ENCODE measurements at regions not wholly inside any gene's neighbourhood (a gene's known extent, or its start where the extent isn't known, plus 50 kb on each side); places are given as distances from the start of the nearest gene placed in this dataset.

DNA sequence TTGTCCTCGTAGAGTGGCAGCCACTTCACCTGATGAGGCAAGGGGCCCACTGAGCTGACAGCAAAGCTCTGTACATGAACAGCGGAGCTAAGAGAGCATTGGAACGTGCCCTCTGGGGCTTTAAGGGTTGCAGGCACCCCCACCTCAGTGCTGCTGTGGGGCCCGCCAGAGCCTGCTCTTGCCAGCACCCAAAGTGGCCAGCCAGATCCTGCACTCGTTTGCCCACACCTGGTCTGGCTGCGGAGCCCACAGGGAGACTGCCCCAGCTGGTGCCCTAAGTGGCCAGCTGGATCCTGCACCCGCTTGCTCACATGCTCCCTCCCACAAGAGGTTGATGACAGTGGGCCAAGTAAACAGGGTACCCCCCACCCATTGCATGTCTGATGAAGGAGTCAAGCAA lies 783.4 kb upstream of the MIR17HG start:
- Histone ChIP-seq H3K9me2 (replicated peaks; ENCODE audit: insufficient read depth) (no peaks in the 10 kb centered on the region), H3K36me3 (replicated peaks; ENCODE audit: insufficient read depth, low read depth) (no peaks in the 10 kb centered on the region), H3K4me2 (no peak overlapping the region), H2AFZ (no peak overlapping the region), H3K27ac (no peak overlapping the region), H3K4me1 (ENCODE audit: insufficient read depth) (no peaks in the 10 kb centered on the region), H3K79me2 (no peaks in the 10 kb centered on the region), H4K20me1 (ENCODE audit: insufficient read depth, poor library complexity, severe bottlenecking) (no peaks in the 10 kb centered on the region), H3K9me3 (ENCODE audit: low read depth) (no peaks in the 10 kb centered on the region), H3K4me3 (no peak overlapping the region), H3K27me3 (no peaks in the 10 kb centered on the region)
- TF ChIP-seq, protein P1, sequence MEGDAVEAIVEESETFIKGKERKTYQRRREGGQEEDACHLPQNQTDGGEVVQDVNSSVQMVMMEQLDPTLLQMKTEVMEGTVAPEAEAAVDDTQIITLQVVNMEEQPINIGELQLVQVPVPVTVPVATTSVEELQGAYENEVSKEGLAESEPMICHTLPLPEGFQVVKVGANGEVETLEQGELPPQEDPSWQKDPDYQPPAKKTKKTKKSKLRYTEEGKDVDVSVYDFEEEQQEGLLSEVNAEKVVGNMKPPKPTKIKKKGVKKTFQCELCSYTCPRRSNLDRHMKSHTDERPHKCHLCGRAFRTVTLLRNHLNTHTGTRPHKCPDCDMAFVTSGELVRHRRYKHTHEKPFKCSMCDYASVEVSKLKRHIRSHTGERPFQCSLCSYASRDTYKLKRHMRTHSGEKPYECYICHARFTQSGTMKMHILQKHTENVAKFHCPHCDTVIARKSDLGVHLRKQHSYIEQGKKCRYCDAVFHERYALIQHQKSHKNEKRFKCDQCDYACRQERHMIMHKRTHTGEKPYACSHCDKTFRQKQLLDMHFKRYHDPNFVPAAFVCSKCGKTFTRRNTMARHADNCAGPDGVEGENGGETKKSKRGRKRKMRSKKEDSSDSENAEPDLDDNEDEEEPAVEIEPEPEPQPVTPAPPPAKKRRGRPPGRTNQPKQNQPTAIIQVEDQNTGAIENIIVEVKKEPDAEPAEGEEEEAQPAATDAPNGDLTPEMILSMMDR (IDR thresholded peaks at IDR 0.05; ENCODE audit: poor library complexity): no peak
- TF ChIP-seq EZH2phosphoT487 (IDR thresholded peaks at IDR 0.05; ENCODE audit: low read depth, severe bottlenecking, unreplicated experiment) (no peak), EZH2 (IDR thresholded peaks at IDR 0.05; ENCODE audit: borderline replicate concordance) (no peak)
- DNase-seq (ENCODE audit: low spot score): no peak
- WGBS (ENCODE audit: low lambda C conversion rate, missing lambda C conversion rate): 92% methylated on average over 7 of the region's 7 CpGs

DNA sequence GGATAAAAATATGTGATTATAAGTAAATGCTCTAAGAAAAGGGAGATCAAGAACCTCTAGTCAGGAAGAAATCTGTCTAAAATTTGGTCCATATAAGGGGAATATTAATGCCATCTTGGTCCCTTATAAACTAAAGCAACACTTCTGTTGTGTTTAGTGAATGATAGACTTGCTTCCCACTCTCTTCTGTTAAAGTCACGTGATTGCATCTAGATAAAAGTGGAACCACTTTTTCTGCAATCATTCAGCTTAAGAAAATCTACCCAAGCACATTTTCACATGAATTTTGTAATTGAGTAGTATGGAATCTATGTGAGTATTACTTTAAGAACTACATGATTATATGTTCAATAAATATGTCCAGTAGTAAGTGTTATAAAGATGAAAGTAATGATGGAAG lies 782.9 kb upstream of the MIR17HG start:
- no peaks in the 10 kb centered on the region for H3K36me3 ChIP-seq (replicated peaks; ENCODE audit: insufficient read depth, low read depth)
- no peak overlapping the region for H3K4me2 ChIP-seq
- H3K9me2 ChIP-seq (replicated peaks; ENCODE audit: insufficient read depth): no peaks in the 10 kb centered on the region
- no peak for DNase-seq (ENCODE audit: low spot score)
- H3K9me3 ChIP-seq (ENCODE audit: low read depth): no peaks in the 10 kb centered on the region
- no peak overlapping the region for H3K27ac ChIP-seq
- H3K27me3 ChIP-seq: no peaks in the 10 kb centered on the region
- H2AFZ ChIP-seq: no peak overlapping the region
- H3K79me2 ChIP-seq: no peaks in the 10 kb centered on the region
- TF ChIP-seq, protein P1 (IDR thresholded peaks at IDR 0.05; ENCODE audit: poor library complexity): no peak
- no peak for TF ChIP-seq EZH2phosphoT487 (IDR thresholded peaks at IDR 0.05; ENCODE audit: low read depth, severe bottlenecking, unreplicated experiment)
- H3K4me1 ChIP-seq (ENCODE audit: insufficient read depth): no peaks in the 10 kb centered on the region
- WGBS (ENCODE audit: low lambda C conversion rate, missing lambda C conversion rate): 82% methylated on average over 1 of the region's 1 CpG
- H4K20me1 ChIP-seq (ENCODE audit: insufficient read depth, poor library complexity, severe bottlenecking): no peaks in the 10 kb centered on the region
- H3K4me3 ChIP-seq: no peak overlapping the region

DNA sequence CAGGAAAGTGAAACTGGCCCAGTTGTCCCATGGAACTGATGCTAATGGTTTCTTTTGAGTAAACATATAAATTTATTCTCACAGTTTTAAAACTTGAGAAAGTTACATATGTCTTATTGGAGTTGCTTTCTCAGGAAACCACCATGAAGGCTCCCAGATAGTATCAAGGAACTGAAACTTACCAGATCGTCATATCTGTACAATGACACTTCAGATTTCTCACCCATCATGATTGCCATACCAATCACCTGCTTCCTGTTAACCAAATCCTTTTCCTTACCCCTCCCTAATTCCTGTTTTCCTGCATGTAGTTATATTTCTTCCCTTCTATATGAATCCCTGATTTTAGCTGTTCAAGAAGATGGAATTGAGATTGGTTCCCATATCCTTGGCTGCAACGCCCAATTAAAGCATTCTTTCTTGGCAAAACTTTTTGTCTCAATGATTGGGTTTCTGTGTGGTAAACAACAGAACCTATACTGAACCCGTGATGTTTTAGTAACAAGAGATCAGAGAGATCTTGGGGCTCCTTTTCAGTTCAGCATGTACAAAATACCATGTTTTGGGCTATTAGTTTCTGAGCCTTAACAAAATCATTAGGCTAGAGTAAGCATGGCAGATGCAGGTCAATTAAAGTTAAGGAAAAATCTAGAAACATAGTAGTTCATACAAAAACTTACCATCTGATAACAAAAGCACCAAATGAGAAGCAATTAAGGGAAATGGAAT lies 781.3 kb upstream of the MIR17HG start:
- Histone ChIP-seq H2AFZ (no peak overlapping the region), H3K9me3 (ENCODE audit: low read depth) (no peaks in the 10 kb centered on the region), H3K9me2 (replicated peaks; ENCODE audit: insufficient read depth) (no peaks in the 10 kb centered on the region), H3K27me3 (no peaks in the 10 kb centered on the region), H4K20me1 (ENCODE audit: insufficient read depth, poor library complexity, severe bottlenecking) (no peaks in the 10 kb centered on the region), H3K4me3 (no peak overlapping the region), H3K4me1 (ENCODE audit: insufficient read depth) (no peaks in the 10 kb centered on the region), H3K27ac (no peak overlapping the region), H3K4me2 (no peak overlapping the region), H3K36me3 (replicated peaks; ENCODE audit: insufficient read depth, low read depth) (no peaks in the 10 kb centered on the region), H3K79me2 (no peaks in the 10 kb centered on the region)
- 93% methylated on average over 3 of the region's 3 CpGs for WGBS (ENCODE audit: low lambda C conversion rate, missing lambda C conversion rate)
- no peak for DNase-seq (ENCODE audit: low spot score)
- TF ChIP-seq EZH2 (IDR thresholded peaks at IDR 0.05; ENCODE audit: borderline replicate concordance): no peak
- no peak for TF ChIP-seq EZH2phosphoT487 (IDR thresholded peaks at IDR 0.05; ENCODE audit: low read depth, severe bottlenecking, unreplicated experiment)
- TF ChIP-seq, protein P1 (IDR thresholded peaks at IDR 0.05; ENCODE audit: poor library complexity): no peak
